ENCODE measurements at regions not wholly inside any gene's neighbourhood (a gene's known extent, or its start where the extent isn't known, plus 50 kb on each side); places are given as distances from the start of the nearest gene placed in this dataset.
"Not testable (repeated sequence)": the region's sequence is repeated elsewhere in the genome, so short reads cannot be mapped to it uniquely, and the experiment has no call there.

DNA sequence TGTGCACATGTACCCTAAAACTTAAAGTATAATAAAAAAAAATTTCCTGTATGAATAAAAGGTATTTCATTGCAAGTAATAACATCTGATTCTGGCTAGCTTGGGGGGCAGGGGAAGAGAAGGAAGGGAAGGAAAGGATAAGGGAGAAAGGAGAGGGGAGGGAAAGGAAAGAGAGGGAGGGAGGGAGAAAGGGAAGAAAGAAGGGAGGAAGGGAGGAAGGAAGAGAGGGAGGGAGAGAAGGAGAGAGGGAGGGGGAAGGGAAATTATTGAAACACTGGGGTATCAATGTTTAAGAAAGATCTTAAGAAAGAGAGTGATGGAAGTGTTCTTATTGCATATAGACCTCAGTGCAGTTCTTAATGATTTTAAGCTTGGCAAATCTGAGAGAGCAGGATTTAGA is 129.8 kb upstream of the ZNF366 start (continued):
- no peak for TF ChIP-seq KDM4A (IDR thresholded peaks at IDR 0.05; ENCODE audit: low read depth, low read length, severe bottlenecking)
- no peak for TF ChIP-seq JUN (IDR thresholded peaks at IDR 0.05; ENCODE audit: low read depth, low read length)
- TF ChIP-seq RBBP5 (IDR thresholded peaks at IDR 0.05; ENCODE audit: borderline replicate concordance, low read depth, low read length): no peak

GRCh38 chr5:72636565-72636964 is 129.4 kb upstream of the ZNF366 start:
- H2BK15ac ChIP-seq (ENCODE audit: low read length); H2BK12ac ChIP-seq (ENCODE audit: low read depth, low read length); H3K79me1 ChIP-seq (ENCODE audit: low read depth, low read length); POLR2A ChIA-PET (ENCODE audit: partially characterized antibody); H3K27me3 ChIP-seq (replicated peaks in 1 of 4; ENCODE audit: control insufficient read depth in 3 of 4, extremely low read depth in 1 of 4, insufficient read depth in 3 of 4, low read length in 3 of 4); H3K79me2 ChIP-seq (ENCODE audit: control insufficient read depth in 1 of 2, insufficient read depth in 2 of 2, low read length in 2 of 2); H3K9me3 ChIP-seq (ENCODE audit: insufficient read depth in 2 of 2, low read depth in 1 of 2, low read length in 1 of 2); H2BK120ac ChIP-seq (replicated peaks; ENCODE audit: low read depth, low read length); H3K4me3 ChIP-seq (ENCODE audit: extremely low read depth in 1 of 4, insufficient read depth in 2 of 4, low read depth in 3 of 4, low read length in 4 of 4); H3K23me2 ChIP-seq (ENCODE audit: low read depth, low read length); FAIRE-seq; CTCF ChIA-PET (ENCODE audit: partially characterized antibody); H4K20me1 ChIP-seq (replicated peaks in 1 of 2; ENCODE audit: control insufficient read depth in 1 of 2, insufficient read depth in 2 of 2, low read length in 2 of 2); H4K91ac ChIP-seq (replicated peaks; ENCODE audit: insufficient read length, low read length); H3K4ac ChIP-seq (replicated peaks; ENCODE audit: insufficient read length, low read depth, low read length); H3K23ac ChIP-seq (ENCODE audit: insufficient read length); H3K9ac ChIP-seq (replicated peaks in 1 of 4; ENCODE audit: extremely low read depth in 1 of 4, low read depth in 3 of 4, low read length in 3 of 4); H3K4me2 ChIP-seq (ENCODE audit: insufficient read depth in 1 of 2, low read depth in 2 of 2, low read length in 2 of 2); H2BK20ac ChIP-seq (ENCODE audit: low read length); H3K27ac ChIP-seq (ENCODE audit: low read depth, low read length); H2AK5ac ChIP-seq (ENCODE audit: low read depth, low read length); H3K14ac ChIP-seq (ENCODE audit: insufficient read length); H4K8ac ChIP-seq (ENCODE audit: extremely low read depth, insufficient read depth, low read length); H4K5ac ChIP-seq (ENCODE audit: insufficient read length, low read depth, low read length); H3K36me3 ChIP-seq (ENCODE audit: control insufficient read depth in 2 of 4, insufficient read depth in 4 of 4, low read length in 3 of 4); H3K4me1 ChIP-seq (replicated peaks in 1 of 4; ENCODE audit: control insufficient read depth in 3 of 4, insufficient read depth in 4 of 4, low read length in 3 of 4); DNase-seq (ENCODE audit: low read depth in 1 of 2, low spot score in 2 of 2); H3K18ac ChIP-seq (ENCODE audit: extremely low read depth, low read length); H2AFZ ChIP-seq (ENCODE audit: low read length); H3K56ac ChIP-seq (replicated peaks; ENCODE audit: insufficient read length, low read depth, low read length); H2BK5ac ChIP-seq (ENCODE audit: low read depth, low read length): not testable (repeated sequence)
- 89% methylated on average over 2 of the region's 2 CpGs; no CpG with 5 or more reads in 1 of the 2 experiments for WGBS, 2 experiments (ENCODE audit: extremely low coverage in 1 of 2, insufficient coverage in 1 of 2, insufficient read length in 1 of 2, insufficient replicate concordance in 2 of 2, low coverage in 1 of 2, low lambda C conversion rate in 2 of 2, missing lambda C conversion rate in 1 of 2)

All from H1 (cell line).